HG03571 (cell line): ENCODE measurements at regions not wholly inside any gene's neighbourhood (a gene's known extent, or its start where the extent isn't known, plus 50 kb on each side); places are given as distances from the start of the nearest gene placed in this dataset.
"Not testable (repeated sequence)": the region's sequence is repeated elsewhere in the genome, so short reads cannot be mapped to it uniquely, and the experiment has no call there.

Experiments
- ATAC-seq: cut with Tn5 transposase; IDR thresholded peaks from one replicate; pipeline ENCODE4 v1.9.1; 2021; ENCODE audit not compliant: unreplicated experiment

DNA sequence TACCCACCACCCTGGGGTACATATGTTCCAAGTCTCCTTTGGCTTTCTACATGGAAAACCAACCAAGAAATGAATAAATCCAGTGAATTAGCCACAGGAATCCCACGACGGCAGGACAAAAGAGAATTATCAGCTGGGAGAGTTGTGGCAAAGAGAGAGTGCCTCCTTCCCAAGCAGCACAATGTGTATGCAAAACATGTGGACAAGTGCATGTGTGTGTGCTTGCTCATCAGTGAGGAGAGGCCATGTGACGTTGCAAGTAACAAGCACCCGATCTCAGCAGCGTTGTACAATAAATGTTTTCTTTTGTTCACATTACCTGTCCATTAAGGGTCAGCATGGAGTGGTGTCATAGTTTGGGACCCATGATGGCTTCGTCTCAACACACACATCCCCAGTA, 50.0 kb upstream of the EMX2 start:
- ATAC-seq = no peak

DNA sequence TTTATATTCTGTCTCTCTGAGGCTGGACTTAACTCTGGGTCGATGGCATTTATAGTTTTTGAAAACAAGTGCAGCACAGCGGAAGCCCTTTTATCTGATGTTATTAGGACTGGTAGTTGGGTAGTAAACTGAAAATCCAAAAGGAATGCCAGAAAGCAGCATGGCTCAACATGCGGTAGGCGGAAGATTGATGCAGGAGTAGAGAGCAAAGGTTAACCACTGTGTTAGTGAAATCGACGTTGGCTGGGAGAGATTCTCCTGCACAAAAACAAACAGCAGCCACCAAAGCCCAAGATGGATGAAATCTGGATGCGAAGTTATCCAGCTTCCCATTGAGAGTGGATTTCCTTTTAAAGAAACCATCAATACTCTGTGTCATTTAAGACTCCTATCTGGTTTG, 54.5 kb upstream of the EMX2 start:
- ATAC-seq = no peak

DNA sequence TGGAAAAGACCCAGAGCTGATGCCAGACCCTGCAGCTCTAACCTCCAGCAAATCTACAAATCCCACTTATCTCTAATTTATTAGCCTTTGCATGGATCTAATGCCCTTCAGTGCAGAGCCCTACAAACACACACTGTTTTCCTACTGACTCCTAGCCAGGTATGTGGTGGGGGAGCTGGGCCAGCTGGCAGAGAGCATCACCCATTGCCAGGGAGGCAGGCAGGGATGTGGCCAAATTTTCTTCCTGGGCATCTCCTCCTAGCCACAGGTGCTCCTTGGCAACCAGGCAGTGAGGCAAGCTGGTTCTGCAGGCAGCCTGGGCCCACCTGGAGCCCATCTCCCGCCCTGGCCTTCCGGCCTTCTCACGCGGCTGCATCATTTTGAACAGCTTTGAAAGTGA, 55.9 kb upstream of the EMX2 start:
- ATAC-seq = no peak

DNA sequence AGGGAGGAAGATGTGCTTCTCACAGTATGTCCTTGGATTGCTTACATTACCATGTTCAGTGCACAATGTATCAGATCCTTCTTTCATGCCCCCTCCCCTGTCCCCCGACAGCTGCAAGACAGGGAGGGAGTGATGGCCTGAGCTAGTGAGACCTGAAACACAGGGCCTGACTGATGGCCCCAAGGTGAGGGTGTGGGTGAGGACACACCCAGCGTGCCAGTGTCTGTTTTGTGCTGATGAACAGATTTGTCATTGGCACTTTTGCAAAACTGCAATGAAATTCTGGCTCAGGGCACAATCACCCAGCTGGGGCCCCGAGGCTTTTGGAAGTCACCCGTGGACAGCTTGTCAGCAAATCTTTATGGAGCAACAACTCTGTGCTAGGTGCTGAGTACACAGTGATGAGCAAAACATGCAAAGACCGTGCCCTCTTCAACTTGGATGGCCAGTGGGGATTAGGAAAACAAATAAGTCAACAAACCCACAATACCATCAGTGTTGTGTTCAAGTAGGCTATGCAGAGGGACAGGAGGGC, 59.4 kb upstream of the EMX2 start:
- no peak for ATAC-seq

DNA sequence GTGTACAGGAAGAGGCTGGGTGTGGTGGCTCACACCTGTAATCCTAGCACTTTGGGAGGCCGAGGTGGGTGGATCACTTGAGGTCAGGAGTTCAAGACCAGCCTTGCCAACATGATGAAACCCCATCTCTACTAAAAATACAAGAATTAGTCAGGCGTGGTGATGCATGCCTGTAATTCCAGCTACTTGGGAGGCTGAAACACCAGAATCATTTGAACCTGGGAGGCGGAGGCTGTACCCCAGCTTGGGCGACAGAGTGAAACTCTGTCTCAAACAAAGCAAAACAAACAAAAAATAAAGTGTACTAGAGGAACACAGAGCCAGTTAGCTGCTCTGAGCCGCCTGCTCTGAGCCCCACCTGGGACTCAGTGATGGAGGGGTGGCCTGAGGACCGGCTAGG, 61.5 kb upstream of the EMX2 start:
- ATAC-seq = not testable (repeated sequence)

DNA sequence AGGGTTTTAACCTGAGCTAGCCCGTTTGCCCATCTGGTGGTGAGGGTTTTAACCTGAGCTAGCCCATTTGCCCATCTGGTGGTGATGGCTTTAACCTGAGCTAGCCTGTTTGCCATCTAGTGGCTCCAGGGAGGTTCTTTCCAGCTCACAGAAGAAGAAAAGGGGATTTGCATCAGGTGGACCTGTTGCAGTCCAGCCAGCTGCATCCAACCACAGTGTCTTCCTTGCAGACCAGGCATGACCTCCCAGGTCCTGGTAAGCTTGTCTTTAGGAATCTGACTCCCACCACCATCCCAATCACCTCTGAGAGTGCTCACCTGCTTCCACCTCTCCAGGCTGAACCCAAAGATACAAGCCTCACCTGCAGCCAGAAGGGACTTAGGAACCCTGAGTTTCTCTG, 62.4 kb upstream of the EMX2 start:
- no peak for ATAC-seq

- ATAC-seq = no peak
Measured at GRCh38 chr10:117477961-117478670, 64.4 kb upstream of the EMX2 start.

DNA sequence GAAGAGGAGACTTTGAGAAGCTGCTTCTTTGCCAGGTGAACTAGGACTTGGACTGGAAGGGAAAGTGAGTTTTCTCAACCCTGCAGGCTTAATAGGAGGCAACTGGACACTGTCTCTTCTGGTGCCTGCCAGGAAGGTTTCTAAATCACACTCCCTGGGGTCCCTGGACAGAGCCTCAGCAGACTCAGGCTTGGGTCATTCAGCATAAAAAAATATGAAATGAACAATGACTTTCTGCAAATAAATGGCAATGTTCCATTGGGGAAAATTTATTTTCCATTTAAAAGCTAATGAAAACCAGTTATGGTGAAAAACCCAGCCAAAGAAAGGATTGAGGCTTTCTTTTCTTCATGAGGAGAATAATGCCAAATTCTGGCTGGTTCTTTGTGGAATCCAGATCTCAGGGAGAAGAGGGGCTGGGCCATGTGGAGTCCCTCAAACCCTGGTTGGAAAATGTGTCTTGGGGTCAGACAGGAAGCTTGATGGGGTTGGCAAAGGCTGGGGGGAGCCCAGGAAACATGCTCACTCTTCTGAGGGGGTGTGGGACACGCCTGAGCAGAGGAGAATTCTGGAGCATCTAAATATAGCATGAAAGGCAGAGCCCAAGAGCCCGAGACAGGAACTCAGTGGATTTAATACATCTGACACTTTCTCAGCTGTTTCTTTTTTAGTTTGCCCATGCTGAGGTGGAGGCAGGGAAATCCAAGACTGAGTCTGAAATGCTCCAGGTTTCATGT, 65.2 kb upstream of the EMX2 start:
- no peak for ATAC-seq

DNA sequence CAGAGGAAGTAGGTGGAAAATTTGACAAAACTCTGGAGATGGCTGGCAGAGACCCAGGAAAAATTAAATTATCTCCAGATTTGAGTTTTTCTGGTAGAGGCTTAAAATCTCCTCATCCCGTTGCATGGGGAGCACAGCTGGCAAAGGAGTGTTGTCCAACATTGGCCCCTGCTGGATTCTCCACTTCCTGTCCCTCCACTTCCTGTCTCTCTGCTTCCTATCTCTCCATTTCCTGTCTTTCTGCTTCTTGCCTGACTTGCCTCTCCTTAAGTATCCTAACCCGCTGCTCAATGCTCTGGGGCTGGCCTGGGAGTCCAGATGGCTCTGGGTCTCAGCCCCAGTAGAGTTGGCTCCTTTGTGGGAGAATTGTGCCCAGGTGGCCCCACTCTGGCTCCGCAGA, 65.8 kb upstream of the EMX2 start:
- ATAC-seq = no peak

DNA sequence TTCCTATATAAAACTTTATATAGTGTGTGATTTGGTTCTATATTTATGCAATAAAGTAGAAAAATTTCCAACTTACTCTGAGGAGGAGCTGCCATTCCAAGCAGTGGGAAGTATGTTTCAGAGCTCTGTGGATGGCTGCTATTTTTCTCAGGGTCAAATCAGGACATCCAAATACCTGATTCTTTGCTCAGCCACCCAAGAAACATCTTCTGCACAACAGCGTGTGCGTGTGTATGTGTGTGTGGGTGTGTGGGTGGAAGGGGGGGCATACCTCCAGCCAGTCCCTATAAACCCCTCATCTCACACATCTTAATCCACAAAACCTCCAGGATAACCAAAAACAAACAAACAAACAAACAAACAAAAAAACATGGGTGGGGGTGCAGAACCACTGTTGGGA, 66.3 kb upstream of the EMX2 start:
- no peak for ATAC-seq

- ATAC-seq = peak; percentile 95
Measured at GRCh38 chr10:117472872-117473271, 69.7 kb upstream of the EMX2 start.

DNA sequence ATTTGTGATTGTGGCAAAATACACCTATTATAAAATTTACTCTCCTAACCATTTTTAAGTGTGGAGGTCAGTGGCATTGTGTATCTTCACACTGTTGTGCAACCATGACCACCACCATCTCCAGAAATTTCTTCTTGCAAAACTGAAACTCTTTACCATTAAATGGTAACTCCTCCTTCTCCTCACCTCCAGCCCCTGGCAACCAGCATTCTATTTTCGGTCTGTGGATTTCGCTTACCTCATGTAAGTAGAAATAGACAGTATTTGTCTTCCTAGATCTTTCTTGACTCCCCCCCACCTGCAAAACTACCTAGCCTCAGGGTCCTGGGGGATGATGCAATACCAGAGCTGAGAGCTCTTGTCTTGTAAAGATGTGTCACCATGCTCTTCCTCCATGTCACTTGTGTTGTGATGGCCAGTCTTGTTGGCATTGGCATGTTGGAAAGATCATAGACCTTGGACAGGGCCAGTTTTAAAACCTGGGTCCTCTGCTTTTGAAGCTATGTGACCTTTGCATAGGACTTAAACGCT, 71.1 kb upstream of the EMX2 start:
- no peak for ATAC-seq

- ATAC-seq = no peak
Measured at GRCh38 chr10:117470733-117471132, 71.8 kb upstream of the EMX2 start.

DNA sequence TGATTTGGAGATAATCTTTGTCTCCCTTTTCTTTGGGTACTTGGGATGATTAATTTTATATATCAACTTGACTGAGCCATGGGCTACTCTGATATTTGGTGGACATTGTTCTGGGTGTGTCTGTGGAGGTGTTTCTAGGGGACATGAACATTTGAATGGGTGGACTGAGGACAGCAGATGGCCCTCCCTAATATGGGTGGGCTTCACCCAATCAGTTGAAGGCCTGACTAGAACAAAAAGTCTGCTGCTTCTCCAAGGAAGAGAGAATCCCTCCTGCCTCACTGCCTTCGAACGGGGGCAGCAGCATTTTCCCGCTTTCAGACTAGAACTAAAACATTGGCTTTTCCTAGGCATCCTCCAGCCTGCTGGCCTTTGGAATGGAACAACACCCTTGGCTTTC, 73.9 kb upstream of the EMX2 start:
- no peak for ATAC-seq

- no peak for ATAC-seq
Measured at GRCh38 chr10:117464176-117464575, 78.4 kb upstream of the EMX2 start.

DNA sequence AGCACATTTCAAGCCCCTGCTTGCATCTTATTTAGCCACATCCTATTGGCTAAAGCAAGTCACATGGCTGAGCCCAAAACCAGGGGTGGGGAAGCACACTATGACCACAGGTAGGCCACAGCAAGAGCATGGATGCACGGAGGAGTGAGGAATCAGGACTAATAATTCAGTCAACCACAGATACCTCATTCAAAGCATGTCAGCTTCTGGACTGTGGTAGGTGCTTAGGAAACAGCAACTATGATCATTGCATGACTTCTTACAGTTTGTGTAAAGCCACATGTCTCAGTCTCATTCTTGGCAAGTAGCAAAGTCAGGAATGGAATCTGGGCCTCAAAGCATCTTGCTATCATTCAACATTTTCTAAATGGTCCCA, 79.0 kb upstream of the EMX2 start:
- no peak for ATAC-seq

- no peak for ATAC-seq
Measured at GRCh38 chr10:117462816-117463544, 79.6 kb upstream of the EMX2 start.

GRCh38 chr10:117462424-117462792, 80.1 kb upstream of the EMX2 start:
- ATAC-seq = no peak

GRCh38 chr10:117461766-117462423, 80.7 kb upstream of the EMX2 start:
- ATAC-seq = no peak

GRCh38 chr10:117460846-117461765, 81.4 kb upstream of the EMX2 start:
- no peak for ATAC-seq
